Lower leg skin (tissue), 3 donors: ENCODE measurements at regions not wholly inside any gene's neighbourhood (a gene's known extent, or its start where the extent isn't known, plus 50 kb on each side); places are given as distances from the start of the nearest gene placed in this dataset.

Experiments
- POLR2A ChIP-seq, 2 donors: fragments of 450-650 bp; IDR thresholded peaks; one replicate each; pipeline ENCODE4 v1.6.1; 2016 to 2017; ENCODE audit warnings: antibody characterized with exemption in 2 of 2, mild to moderate bottlenecking in 1 of 2, moderate library complexity in 1 of 2
- TF ChIP-seq, protein P1 (sequence below), 3 donors: fragments of 450-650 bp; IDR thresholded peaks; one replicate each; pipeline ENCODE4 v1.5.1; 2016; ENCODE audit warnings: antibody characterized with exemption in 3 of 3, mild to moderate bottlenecking in 3 of 3, moderate library complexity in 2 of 3

DNA sequence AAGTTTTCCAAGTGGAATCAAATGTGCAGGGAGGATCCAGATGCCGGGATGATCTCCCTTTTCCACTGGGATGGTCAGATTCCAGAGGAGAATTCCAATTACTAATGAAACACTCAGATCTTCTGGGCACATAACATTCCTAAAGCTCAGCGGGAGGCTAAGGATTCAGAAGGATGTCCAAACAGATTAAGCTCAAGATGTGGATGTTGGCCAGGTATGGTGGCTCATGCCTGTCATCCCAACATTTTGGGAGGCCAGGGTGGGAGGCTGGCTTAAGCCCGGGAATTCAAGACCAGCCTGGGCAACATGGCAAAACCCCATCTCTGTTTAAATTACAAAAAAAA lies 62.0 kb upstream of the PNMA1 start:
- TF ChIP-seq POLR2A (IDR thresholded peaks at IDR 0.05): no peak
- TF ChIP-seq, protein P1, sequence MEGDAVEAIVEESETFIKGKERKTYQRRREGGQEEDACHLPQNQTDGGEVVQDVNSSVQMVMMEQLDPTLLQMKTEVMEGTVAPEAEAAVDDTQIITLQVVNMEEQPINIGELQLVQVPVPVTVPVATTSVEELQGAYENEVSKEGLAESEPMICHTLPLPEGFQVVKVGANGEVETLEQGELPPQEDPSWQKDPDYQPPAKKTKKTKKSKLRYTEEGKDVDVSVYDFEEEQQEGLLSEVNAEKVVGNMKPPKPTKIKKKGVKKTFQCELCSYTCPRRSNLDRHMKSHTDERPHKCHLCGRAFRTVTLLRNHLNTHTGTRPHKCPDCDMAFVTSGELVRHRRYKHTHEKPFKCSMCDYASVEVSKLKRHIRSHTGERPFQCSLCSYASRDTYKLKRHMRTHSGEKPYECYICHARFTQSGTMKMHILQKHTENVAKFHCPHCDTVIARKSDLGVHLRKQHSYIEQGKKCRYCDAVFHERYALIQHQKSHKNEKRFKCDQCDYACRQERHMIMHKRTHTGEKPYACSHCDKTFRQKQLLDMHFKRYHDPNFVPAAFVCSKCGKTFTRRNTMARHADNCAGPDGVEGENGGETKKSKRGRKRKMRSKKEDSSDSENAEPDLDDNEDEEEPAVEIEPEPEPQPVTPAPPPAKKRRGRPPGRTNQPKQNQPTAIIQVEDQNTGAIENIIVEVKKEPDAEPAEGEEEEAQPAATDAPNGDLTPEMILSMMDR (IDR thresholded peaks at IDR 0.05): no peak
